Stimulated activated naive CD8-positive, alpha-beta T cell treated with anti-CD3 and anti-CD28 coated beads, Interleukin-15, Interleukin-2, amounts not matched to agents 100 ng/mL and 50 ng/mL, for 24 hours (primary cell): ENCODE measurements at regions not wholly inside any gene's neighbourhood (a gene's known extent, or its start where the extent isn't known, plus 50 kb on each side); places are given as distances from the start of the nearest gene placed in this dataset.

Experiments
- H3K27ac Mint-ChIP-seq: one replicate; pipeline ENCODE4 v1.8.0; 2021; ENCODE audit warnings: mild to moderate bottlenecking, mixed read lengths
- H3K27me3 Mint-ChIP-seq: one replicate; pipeline ENCODE4 v1.8.0; 2021; ENCODE audit warnings: mixed read lengths
- H3K36me3 Mint-ChIP-seq: one replicate; pipeline ENCODE4 v1.8.0; 2021; ENCODE audit warnings: low read depth, mixed read lengths
- H3K4me1 Mint-ChIP-seq: one replicate; pipeline ENCODE4 v1.8.0; 2021; ENCODE audit warnings: low read depth, mixed read lengths
- H3K4me3 Mint-ChIP-seq: one replicate; pipeline ENCODE4 v1.8.0; 2021; ENCODE audit warnings: mild to moderate bottlenecking, mixed read lengths
- H3K9me3 Mint-ChIP-seq: one replicate; pipeline ENCODE4 v1.8.0; 2021; ENCODE audit warnings: mixed read lengths

DNA sequence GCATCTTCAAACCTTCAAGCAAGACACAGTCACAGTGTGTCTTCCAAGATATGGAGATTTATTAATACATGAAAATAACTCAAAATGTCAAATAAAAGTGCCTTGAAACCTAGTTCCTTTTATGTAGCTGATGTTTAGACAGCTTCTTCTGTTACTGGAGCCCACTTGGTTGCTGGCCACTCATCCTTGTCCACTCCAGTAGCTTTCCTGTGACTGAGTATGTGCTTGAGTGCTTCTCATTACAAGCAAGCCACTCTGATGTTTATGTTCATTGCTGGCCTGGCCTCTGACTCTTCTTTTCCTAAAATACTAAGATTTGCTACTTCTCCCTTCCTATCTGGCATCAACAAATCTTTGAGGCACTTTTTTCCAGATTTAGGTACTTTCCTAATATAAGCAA lies 545.2 kb upstream of the MAN1A1 start:
- no peak overlapping the region for H3K4me3 Mint-ChIP-seq
- no peaks in the 10 kb centered on the region for H3K27me3 Mint-ChIP-seq
- no peaks in the 10 kb centered on the region for H3K36me3 Mint-ChIP-seq
- no peaks in the 10 kb centered on the region for H3K9me3 Mint-ChIP-seq
- no peaks in the 10 kb centered on the region for H3K4me1 Mint-ChIP-seq
- no peak overlapping the region for H3K27ac Mint-ChIP-seq

DNA sequence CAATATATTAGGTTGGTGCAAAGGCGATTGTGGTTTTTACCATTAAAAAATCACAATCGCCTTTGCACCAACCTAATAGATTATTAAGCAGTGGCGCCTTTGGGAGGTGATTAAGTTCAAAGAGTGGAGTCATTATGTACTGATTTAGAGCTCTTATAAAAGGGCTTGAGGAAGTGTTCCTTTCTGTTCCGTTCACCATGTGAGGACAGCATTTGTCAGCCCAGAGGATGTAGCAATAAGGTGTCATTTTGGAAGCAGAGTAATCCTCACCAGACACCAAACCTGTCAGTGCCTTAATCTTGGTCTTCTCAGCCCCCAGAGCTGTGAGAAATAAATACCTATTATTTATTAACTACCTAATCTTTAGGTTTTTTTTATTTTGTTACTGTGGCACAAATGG lies 542.1 kb upstream of the MAN1A1 start:
- no peaks in the 10 kb centered on the region for H3K4me1 Mint-ChIP-seq
- no peaks in the 10 kb centered on the region for H3K36me3 Mint-ChIP-seq
- H3K27ac Mint-ChIP-seq = no peak overlapping the region
- no peaks in the 10 kb centered on the region for H3K9me3 Mint-ChIP-seq
- no peaks in the 10 kb centered on the region for H3K27me3 Mint-ChIP-seq
- H3K4me3 Mint-ChIP-seq = no peak overlapping the region

DNA sequence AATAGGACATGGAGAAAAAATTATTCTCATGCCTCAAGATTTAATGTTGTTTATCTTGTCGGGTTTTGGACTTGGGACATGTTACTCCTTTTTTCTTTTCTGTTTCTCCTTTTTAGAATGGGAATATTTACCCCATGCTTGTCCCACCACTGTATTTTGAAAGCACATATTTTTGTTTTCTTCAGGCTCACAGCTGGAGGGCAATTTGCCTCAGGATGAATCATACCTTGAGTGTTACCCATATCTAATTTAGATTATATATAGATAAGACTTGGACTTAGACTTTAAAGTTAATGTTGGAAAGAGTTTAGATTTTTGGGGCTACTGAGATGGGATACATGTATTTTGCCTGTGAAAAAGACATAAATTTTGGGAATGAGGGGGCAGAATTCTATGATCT lies 541.6 kb upstream of the MAN1A1 start:
- Mint-ChIP-seq H3K27me3 (no peaks in the 10 kb centered on the region), H3K27ac (no peak overlapping the region), H3K4me1 (no peaks in the 10 kb centered on the region), H3K4me3 (no peak overlapping the region), H3K36me3 (no peaks in the 10 kb centered on the region), H3K9me3 (no peaks in the 10 kb centered on the region)

DNA sequence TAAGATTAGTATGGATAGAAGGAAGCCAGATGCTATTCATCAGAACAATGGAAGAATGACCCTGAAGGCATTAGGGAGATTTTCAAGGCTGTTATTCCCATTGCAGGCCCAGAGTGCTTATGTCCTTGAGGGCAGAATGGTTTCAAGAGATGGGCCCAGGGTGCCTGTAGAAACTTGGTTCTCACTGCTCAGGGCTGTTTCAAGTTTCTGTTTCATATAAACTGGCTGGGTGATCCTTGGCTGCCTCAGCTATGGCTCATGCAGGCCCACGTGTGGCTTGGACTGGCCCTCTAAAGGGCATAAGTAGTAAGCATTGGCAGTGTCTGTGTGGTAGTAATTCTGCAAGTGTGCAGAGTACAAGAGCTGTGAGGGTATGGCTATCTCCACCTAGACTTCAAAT lies 540.9 kb upstream of the MAN1A1 start:
- H3K36me3 Mint-ChIP-seq = no peaks in the 10 kb centered on the region
- H3K4me3 Mint-ChIP-seq = no peak overlapping the region
- no peaks in the 10 kb centered on the region for H3K27me3 Mint-ChIP-seq
- no peaks in the 10 kb centered on the region for H3K9me3 Mint-ChIP-seq
- no peak overlapping the region for H3K27ac Mint-ChIP-seq
- H3K4me1 Mint-ChIP-seq = no peaks in the 10 kb centered on the region

DNA sequence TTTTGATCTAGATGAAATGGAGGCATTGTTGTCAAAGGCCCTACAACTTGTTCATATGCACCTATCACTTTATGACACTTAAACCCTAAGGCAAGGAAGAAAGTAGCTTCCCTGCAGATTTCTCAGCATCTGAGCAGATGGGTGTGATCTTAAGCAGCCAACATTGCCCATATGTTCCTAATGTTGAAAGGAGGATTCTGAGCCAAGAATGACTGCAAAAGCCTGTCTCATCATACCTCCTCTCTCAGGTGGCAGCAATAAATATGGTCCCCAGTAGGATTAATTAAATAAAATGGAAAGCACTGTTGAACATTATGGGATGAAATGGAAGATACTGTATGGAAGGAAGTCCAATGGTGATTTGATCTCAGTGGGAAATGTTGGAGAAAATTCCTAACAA lies 538.1 kb upstream of the MAN1A1 start:
- Mint-ChIP-seq H3K27ac (no peak overlapping the region), H3K4me1 (no peaks in the 10 kb centered on the region), H3K27me3 (no peaks in the 10 kb centered on the region), H3K9me3 (no peaks in the 10 kb centered on the region), H3K36me3 (no peaks in the 10 kb centered on the region), H3K4me3 (no peak overlapping the region)

DNA sequence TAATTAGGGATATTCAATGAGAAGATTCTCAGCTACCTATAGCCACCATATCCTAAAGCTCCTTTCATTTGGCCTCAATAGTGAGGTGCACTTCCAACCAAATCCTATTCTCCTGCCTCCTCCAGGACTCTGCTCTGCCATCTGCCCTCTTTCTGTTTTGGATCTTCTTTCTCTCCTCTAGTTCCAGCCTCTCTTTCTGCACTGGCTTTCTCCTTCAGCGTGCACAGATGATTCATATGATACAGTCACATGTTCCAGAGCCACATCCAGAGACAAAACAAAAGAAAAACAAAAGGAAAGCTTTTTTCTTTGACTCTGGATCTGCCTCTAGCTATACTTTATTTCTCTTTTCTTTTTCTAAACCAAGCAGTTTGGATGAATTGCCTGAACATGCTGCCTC lies 531.9 kb upstream of the MAN1A1 start:
- no peaks in the 10 kb centered on the region for H3K27me3 Mint-ChIP-seq
- no peak overlapping the region for H3K27ac Mint-ChIP-seq
- no peaks in the 10 kb centered on the region for H3K4me1 Mint-ChIP-seq
- no peak overlapping the region for H3K4me3 Mint-ChIP-seq
- no peaks in the 10 kb centered on the region for H3K9me3 Mint-ChIP-seq
- H3K36me3 Mint-ChIP-seq = no peaks in the 10 kb centered on the region

DNA sequence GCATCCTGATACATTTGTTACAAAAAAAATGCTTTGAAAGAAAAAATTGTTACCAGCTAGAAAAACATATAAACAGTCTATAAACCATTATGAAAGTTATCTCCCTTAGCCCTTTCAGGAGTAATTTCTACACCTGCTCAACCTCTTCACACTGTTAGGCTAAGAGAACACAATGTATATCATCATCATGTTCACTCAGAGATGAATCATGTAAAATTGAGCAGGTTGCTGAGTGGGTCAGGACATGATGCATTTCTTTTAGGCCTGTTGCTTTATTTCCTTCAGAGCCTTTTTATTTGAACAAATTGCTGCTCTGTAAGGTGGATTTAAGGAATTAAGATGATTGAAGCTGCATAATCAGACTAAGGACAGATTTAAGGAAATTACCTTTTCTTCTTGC lies 531.3 kb upstream of the MAN1A1 start:
- H3K27ac Mint-ChIP-seq = no peak overlapping the region
- no peaks in the 10 kb centered on the region for H3K27me3 Mint-ChIP-seq
- H3K9me3 Mint-ChIP-seq = no peaks in the 10 kb centered on the region
- H3K4me3 Mint-ChIP-seq = no peak overlapping the region
- no peaks in the 10 kb centered on the region for H3K36me3 Mint-ChIP-seq
- no peaks in the 10 kb centered on the region for H3K4me1 Mint-ChIP-seq

DNA sequence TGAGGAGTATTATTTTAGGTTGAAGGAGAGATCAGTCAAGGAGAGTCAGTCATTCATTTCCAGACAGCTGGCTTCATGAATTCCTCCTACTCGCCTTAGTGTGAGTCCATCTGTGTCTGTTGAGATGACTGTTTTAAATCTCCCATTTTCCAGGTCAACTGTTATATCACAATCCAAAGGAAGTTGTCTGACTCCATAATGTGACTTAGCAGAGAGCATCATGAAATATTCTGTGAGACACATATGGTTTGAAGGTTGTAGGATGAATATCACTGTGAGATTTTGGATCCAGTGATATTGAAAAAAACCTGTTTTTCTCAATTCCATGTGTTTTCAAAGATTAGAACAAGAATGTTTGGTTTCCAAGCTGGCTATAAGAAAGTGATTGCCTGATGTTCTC lies 530.2 kb upstream of the MAN1A1 start:
- no peaks in the 10 kb centered on the region for H3K9me3 Mint-ChIP-seq
- H3K27me3 Mint-ChIP-seq = no peaks in the 10 kb centered on the region
- H3K36me3 Mint-ChIP-seq = no peaks in the 10 kb centered on the region
- no peak overlapping the region for H3K27ac Mint-ChIP-seq
- no peak overlapping the region for H3K4me3 Mint-ChIP-seq
- no peaks in the 10 kb centered on the region for H3K4me1 Mint-ChIP-seq

DNA sequence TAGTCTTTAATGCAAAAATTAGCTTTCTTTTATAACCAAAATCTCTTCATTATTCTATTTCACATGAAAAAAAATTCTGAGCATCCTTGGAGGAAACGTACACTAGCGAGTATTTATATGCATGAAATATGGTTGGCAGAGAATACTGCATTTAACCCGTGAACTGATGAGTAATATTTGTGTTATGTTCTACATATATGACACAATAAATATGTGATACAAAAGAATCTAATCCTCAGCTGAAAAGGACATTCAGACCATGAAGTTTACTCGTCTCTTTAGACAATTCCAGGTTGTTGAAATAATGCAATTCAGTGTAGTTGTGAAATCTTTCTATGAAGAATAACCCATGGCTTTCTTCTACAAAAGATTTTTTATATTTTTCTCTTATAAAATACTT lies 524.8 kb upstream of the MAN1A1 start:
- no peak overlapping the region for H3K4me3 Mint-ChIP-seq
- no peak overlapping the region for H3K27ac Mint-ChIP-seq
- no peaks in the 10 kb centered on the region for H3K9me3 Mint-ChIP-seq
- H3K27me3 Mint-ChIP-seq = no peaks in the 10 kb centered on the region
- no peaks in the 10 kb centered on the region for H3K36me3 Mint-ChIP-seq
- no peaks in the 10 kb centered on the region for H3K4me1 Mint-ChIP-seq

DNA sequence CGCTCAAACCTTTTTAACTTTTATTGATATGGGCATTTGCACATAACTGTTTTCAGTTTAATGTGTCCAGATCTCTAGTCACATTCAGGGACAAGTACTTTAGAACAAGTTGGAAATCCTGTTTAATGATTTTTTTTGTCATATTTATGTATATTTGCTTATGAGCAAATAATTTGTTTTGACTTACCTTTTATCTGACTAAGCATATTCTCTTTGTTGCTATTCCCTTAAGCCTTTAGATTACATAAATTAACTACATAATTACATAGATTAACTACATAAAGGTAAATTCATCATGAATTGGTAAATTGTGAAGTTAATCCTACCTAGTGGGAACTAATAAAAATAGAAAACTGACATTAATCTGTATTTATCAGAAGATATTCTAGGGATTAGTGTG lies 523.5 kb upstream of the MAN1A1 start:
- Mint-ChIP-seq H3K9me3 (no peaks in the 10 kb centered on the region), H3K4me1 (no peaks in the 10 kb centered on the region), H3K27ac (no peak overlapping the region), H3K27me3 (no peaks in the 10 kb centered on the region), H3K4me3 (no peak overlapping the region), H3K36me3 (no peaks in the 10 kb centered on the region)

DNA sequence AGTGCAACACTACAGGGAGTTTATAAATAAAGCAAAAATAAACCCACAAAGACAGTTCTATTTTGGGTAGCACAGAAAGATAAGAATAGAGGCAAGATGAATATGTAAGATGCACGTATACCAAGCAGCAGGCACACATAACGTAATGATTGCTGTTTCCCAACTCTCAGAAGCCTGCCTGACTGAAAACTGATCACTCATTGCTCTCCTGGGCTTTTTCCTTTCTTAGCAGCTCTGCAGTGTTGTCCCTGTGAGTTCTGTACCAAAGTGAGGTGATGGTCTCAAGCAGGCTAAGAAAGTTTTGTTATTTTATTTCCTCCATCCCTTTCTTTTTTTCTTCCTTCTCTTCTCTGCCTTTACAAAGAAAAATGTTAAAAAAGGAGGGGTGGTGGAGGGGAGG lies 522.0 kb upstream of the MAN1A1 start:
- Mint-ChIP-seq H3K27ac (no peak overlapping the region), H3K9me3 (no peaks in the 10 kb centered on the region), H3K36me3 (no peaks in the 10 kb centered on the region), H3K27me3 (no peaks in the 10 kb centered on the region), H3K4me1 (no peaks in the 10 kb centered on the region), H3K4me3 (no peak overlapping the region)

DNA sequence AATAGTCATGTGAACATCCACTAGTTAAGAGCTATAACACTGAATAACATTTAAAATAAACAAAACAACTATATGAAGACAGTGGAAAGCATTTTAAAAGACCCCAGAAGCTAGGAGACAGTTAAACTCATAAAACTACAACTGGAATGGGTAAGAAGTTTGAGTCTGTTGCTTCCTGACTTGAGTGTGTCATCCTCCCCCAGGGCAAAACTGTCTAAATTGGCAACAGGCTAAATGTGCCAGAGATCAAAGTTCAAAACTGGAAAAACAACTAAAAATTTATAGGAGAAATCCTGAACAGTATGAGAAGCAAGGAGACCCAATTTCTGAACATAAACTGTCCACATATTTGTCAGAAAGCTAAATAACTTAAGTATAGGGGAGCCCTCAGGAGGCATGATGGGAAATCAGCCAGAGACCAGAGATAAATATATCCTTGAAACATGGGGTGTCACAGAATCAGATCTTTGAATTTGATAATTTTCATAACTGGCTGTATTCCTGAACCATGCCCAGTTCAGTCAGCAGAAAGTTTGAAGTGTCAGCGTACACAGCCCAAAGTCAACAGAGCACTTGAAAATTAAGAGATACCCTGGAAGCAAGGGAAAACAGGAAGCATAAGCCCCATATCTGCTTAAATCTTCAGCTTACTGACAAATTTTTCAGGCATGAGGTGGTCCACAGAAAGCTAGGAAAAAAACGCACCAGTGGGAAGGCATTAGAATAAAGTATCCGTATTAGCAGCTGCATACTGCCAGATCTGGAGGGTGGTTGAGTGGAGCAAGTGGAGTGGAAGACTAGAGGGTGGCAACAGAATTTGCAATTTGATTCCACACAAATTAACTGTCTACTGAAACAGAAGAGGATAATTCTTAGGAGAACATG lies 516.1 kb upstream of the MAN1A1 start:
- no peaks in the 10 kb centered on the region for H3K36me3 Mint-ChIP-seq

DNA sequence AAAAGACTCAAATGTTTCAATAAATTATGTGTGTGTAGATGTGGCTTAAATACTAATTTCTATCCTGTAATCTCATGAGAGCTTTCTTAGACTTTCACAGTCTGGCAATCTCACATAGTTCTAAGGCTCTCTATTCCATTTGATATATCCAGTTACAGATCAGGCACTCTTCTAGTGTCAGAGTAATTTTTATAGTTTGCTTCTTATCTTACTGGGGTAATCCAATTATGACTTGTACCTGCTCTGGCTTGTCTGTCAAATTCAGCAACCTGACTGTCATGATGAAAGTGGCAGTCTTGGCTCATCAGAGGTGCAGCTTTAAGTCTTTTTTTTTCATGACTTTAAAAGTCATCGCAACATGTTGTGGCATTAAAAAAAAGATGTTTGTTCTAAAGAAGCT lies 513.2 kb upstream of the MAN1A1 start:
- Mint-ChIP-seq H3K4me1 (no peaks in the 10 kb centered on the region), H3K36me3 (no peaks in the 10 kb centered on the region), H3K27me3 (peaks cover 32% of the 10 kb centered on the region), H3K4me3 (no peak overlapping the region), H3K9me3 (peaks cover 18% of the 10 kb centered on the region), H3K27ac (no peak overlapping the region)

More for the DNA sequence above, 516.1 kb upstream of the MAN1A1 start:
- Mint-ChIP-seq H3K9me3 (peaks cover 18% of the 10 kb centered on the region), H3K4me3 (no peak overlapping the region), H3K27me3 (peaks cover 28% of the 10 kb centered on the region), H3K27ac (no peak overlapping the region), H3K4me1 (no peaks in the 10 kb centered on the region)

DNA sequence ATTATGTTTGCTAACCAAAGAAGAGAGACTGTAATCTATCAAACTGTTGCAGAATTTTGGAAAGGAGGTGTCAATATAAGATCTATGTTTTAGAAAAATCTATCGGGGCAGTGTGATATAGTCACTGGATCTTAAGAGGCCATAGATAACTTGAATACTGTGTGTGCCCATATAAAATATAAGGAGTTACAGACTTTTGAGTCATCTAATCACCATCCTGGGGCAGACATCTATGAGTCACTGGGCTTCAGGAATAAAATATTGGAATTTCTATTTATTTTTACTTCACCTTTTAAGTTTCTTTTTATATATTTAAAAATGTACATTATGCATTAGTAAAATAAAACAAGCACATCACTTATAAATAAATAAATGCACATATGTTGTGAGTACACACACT lies 509.3 kb upstream of the MAN1A1 start:
- H3K27ac Mint-ChIP-seq = no peak overlapping the region
- peaks cover 23% of the 10 kb centered on the region for H3K27me3 Mint-ChIP-seq
- H3K9me3 Mint-ChIP-seq = peaks cover 5% of the 10 kb centered on the region
- H3K4me1 Mint-ChIP-seq = peaks cover 10% of the 10 kb centered on the region
- no peaks in the 10 kb centered on the region for H3K36me3 Mint-ChIP-seq
- H3K4me3 Mint-ChIP-seq = no peak overlapping the region

DNA sequence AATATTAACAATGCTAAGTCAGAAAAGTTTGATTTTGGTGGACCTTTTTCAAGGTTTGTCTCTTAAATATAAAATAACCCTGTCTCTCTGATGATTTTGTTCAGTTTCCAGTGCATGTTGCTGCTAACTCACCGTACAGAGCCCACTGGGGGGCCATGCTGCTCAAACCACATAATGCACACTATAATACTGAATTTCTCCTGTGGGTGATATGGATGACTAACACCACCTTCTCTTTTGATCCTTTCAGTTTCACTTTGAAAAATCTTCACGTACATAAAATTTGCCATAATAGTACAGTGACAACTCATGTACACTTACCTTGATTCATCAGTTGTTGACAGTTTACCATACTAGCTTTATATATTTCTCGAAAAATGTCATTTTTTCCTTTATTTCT lies 506.6 kb upstream of the MAN1A1 start:
- peaks cover 10% of the 10 kb centered on the region for H3K4me1 Mint-ChIP-seq
- no peaks in the 10 kb centered on the region for H3K9me3 Mint-ChIP-seq
- H3K27ac Mint-ChIP-seq = peak overlapping the region; percentile 18
- peak overlapping the region; percentile 9 for H3K4me3 Mint-ChIP-seq
- peaks cover 8% of the 10 kb centered on the region for H3K27me3 Mint-ChIP-seq
- no peaks in the 10 kb centered on the region for H3K36me3 Mint-ChIP-seq

DNA sequence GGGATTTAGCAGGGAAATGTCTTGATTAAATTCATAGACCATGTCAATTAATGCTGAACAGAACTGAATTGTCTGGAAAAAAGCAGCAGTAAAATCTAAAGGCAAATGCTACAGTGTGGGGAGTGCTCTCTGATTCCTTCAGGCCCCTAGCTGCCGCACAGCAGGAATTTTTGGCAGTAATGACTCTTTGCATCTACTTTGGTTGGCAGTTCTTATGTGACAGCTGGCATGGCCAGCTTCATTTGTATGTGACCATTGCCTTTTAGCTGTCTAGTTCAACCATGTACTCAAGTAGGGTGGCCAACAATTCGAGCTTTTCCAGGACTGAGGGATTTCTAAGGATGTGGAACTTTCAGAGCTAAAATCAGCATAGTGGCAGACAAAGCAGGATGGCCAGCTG lies 499.1 kb upstream of the MAN1A1 start:
- H3K9me3 Mint-ChIP-seq = no peaks in the 10 kb centered on the region
- H3K27ac Mint-ChIP-seq = no peak overlapping the region
- no peaks in the 10 kb centered on the region for H3K4me1 Mint-ChIP-seq
- peaks cover 3% of the 10 kb centered on the region for H3K27me3 Mint-ChIP-seq
- no peaks in the 10 kb centered on the region for H3K36me3 Mint-ChIP-seq
- H3K4me3 Mint-ChIP-seq = no peak overlapping the region
